Cardiac fibroblast (primary cell): ENCODE measurements at regions not wholly inside any gene's neighbourhood (a gene's known extent, or its start where the extent isn't known, plus 50 kb on each side); places are given as distances from the start of the nearest gene placed in this dataset.

Experiments
- DNase-seq, 2 donors: peaks; one replicate each; pipeline versions ENCODE4 v3.0.0 to v3.0.0-alpha.2; 2010; ENCODE audit warnings: low read depth in 2 of 2
- H3K4me3 ChIP-seq, 2 donors: replicated peaks in 1 of 2; 1 replicate in 1 of 2; 2 replicates in 1 of 2; pipeline ENCODE4 v1.5.1; 2011; ENCODE audit warnings: low read depth in 2 of 2, low read length in 2 of 2, mild to moderate bottlenecking in 2 of 2, moderate library complexity in 1 of 2
- CTCF ChIP-seq: IDR thresholded peaks from one replicate; pipeline ENCODE4 v1.5.1; 2011; ENCODE audit warnings: low read depth, mild to moderate bottlenecking, low read length, inconsistent platforms

GRCh38 chr3:72139316-72139715 is 354.4 kb upstream of the PROK2 start:
- DNase-seq = no peak
- H3K4me3 ChIP-seq = no peak overlapping the region
- no peak for TF ChIP-seq CTCF

GRCh38 chr3:72137865-72138861 is 353.2 kb upstream of the PROK2 start:
- no peak for DNase-seq
- no peak for TF ChIP-seq CTCF
- no peak overlapping the region for H3K4me3 ChIP-seq

- DNase-seq = no peak
- no peak for TF ChIP-seq CTCF
- H3K4me3 ChIP-seq = no peak overlapping the region
Observed at GRCh38 chr3:72135636-72136035, 350.7 kb upstream of the PROK2 start.

- no peak overlapping the region for H3K4me3 ChIP-seq
- DNase-seq = no peak
- TF ChIP-seq CTCF = no peak
Observed at GRCh38 chr3:72134989-72135451, 350.1 kb upstream of the PROK2 start.

GRCh38 chr3:72133329-72134011 is 348.5 kb upstream of the PROK2 start:
- no peak overlapping the region for H3K4me3 ChIP-seq
- TF ChIP-seq CTCF = no peak
- no peak for DNase-seq

- TF ChIP-seq CTCF = no peak
- no peak for DNase-seq
- no peak overlapping the region for H3K4me3 ChIP-seq
Observed at GRCh38 chr3:72131899-72132298, 347.0 kb upstream of the PROK2 start.
